Fibroblast of the aortic adventitia (primary cell): ENCODE measurements at regions not wholly inside any gene's neighbourhood (a gene's known extent, or its start where the extent isn't known, plus 50 kb on each side); places are given as distances from the start of the nearest gene placed in this dataset.

Source experiments
- DNase-seq: peaks from one replicate; pipeline ENCODE4 v3.0.0-alpha.2; 2010; ENCODE audit warnings: low read depth
- H3K4me3 ChIP-seq: 2 replicates; pipeline ENCODE4 v1.5.1; 2011; ENCODE audit warnings: low read depth, mild to moderate bottlenecking, control low read depth, low read length, moderate library complexity
- CTCF ChIP-seq: IDR thresholded peaks from 2 replicates; pipeline ENCODE4 v1.5.1; 2011; ENCODE audit warnings: mild to moderate bottlenecking, low read length, control low read depth, inconsistent platforms; ENCODE audit not compliant: insufficient read depth

GRCh38 chr17:14813649-14814370 lies 451.3 kb downstream of the PMP22 start:
- DNase-seq, result peak; percentile 15
- TF ChIP-seq CTCF, result peak; percentile 26
- no peak overlapping the region for H3K4me3 ChIP-seq

- no peak for TF ChIP-seq CTCF
- no peak overlapping the region for H3K4me3 ChIP-seq
- DNase-seq, result no peak
These were observed 456.7 kb downstream of the PMP22 start for GRCh38 chr17:14808425-14808824.

- no peak for DNase-seq
- no peak overlapping the region for H3K4me3 ChIP-seq
- no peak for TF ChIP-seq CTCF
These were observed 459.8 kb downstream of the PMP22 start for GRCh38 chr17:14805348-14805747.

GRCh38 chr17:14803826-14804225 lies 461.3 kb downstream of the PMP22 start:
- no peak overlapping the region for H3K4me3 ChIP-seq
- TF ChIP-seq CTCF, result no peak
- DNase-seq, result peak; percentile 37

GRCh38 chr17:14797801-14798200 lies 467.3 kb downstream of the PMP22 start:
- no peak for TF ChIP-seq CTCF
- DNase-seq, result no peak
- H3K4me3 ChIP-seq, result no peak overlapping the region

- no peak for DNase-seq
- TF ChIP-seq CTCF, result no peak
- H3K4me3 ChIP-seq, result no peak overlapping the region
These were observed 468.1 kb downstream of the PMP22 start for GRCh38 chr17:14797021-14797420.

- DNase-seq, result no peak
- TF ChIP-seq CTCF, result no peak
These were observed 470.2 kb downstream of the PMP22 start for GRCh38 chr17:14794961-14795360.

More at GRCh38 chr17:14794961-14795360, 470.2 kb downstream of the PMP22 start:
- H3K4me3 ChIP-seq, result no peak overlapping the region
